ENCODE measurements at regions not wholly inside any gene's neighbourhood (a gene's known extent, or its start where the extent isn't known, plus 50 kb on each side); places are given as distances from the start of the nearest gene placed in this dataset.

DNA sequence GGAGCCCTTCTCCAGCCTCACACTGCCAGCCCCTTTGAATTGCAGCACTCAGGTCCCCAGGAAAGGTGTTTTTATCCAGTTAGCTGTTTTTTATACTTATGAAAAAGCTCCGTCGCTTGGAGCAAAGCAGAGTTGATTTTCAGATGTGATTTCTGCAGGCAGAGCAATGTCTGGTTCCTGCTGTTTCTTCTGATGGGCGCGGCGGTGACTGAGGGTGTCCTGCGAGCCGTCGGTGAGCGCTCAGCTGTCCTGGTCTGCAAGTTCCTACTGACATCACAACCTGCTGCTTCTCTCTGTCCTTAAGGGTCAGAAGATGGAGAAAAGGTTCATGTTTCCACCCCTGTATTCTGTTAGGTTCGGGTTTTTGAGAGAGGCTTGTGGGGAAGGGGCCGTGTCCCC, 109.6 kb upstream of the FAM20C start:
- FAIRE-seq (no peak), DNase-seq (ENCODE audit: low read depth) (no peak)
- peak overlapping the region; percentile 7 for H3K27ac Mint-ChIP-seq (ENCODE audit: unreplicated experiment)
- H3K4me2 ChIP-seq (ENCODE audit: low read length): no peak overlapping the region
- no peaks in the 10 kb centered on the region for H3K9me3 ChIP-seq (ENCODE audit: insufficient read depth, low read depth, low read length)
- no peaks in the 10 kb centered on the region for H3K4me1 Mint-ChIP-seq (ENCODE audit: low read depth, unreplicated experiment)
- H3K4me3 ChIP-seq (ENCODE audit: insufficient read depth, low read depth, low read length): no peak overlapping the region
- H2AFZ ChIP-seq (ENCODE audit: low read depth, low read length): no peak overlapping the region
- H4K20me1 ChIP-seq (ENCODE audit: insufficient read depth, low read length): no peaks in the 10 kb centered on the region
- H3K4me1 ChIP-seq (ENCODE audit: insufficient read depth, low read length): peaks cover 20% of the 10 kb centered on the region
- TF ChIP-seq, protein P1, sequence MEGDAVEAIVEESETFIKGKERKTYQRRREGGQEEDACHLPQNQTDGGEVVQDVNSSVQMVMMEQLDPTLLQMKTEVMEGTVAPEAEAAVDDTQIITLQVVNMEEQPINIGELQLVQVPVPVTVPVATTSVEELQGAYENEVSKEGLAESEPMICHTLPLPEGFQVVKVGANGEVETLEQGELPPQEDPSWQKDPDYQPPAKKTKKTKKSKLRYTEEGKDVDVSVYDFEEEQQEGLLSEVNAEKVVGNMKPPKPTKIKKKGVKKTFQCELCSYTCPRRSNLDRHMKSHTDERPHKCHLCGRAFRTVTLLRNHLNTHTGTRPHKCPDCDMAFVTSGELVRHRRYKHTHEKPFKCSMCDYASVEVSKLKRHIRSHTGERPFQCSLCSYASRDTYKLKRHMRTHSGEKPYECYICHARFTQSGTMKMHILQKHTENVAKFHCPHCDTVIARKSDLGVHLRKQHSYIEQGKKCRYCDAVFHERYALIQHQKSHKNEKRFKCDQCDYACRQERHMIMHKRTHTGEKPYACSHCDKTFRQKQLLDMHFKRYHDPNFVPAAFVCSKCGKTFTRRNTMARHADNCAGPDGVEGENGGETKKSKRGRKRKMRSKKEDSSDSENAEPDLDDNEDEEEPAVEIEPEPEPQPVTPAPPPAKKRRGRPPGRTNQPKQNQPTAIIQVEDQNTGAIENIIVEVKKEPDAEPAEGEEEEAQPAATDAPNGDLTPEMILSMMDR (IDR thresholded peaks at IDR 0.05; ENCODE audit: insufficient read depth, low read depth, low read length): no peak
- no peak for TF ChIP-seq EZH2 (IDR thresholded peaks at IDR 0.05; ENCODE audit: insufficient read depth, low read length)
- H3K9me3 Mint-ChIP-seq (ENCODE audit: unreplicated experiment): no peaks in the 10 kb centered on the region
- H3K79me2 ChIP-seq (ENCODE audit: insufficient read depth, low read length): no peaks in the 10 kb centered on the region
- no peak overlapping the region for H3K9ac ChIP-seq (ENCODE audit: low read length)
- peaks cover 70% of the 10 kb centered on the region for H3K27me3 Mint-ChIP-seq (ENCODE audit: low read depth, unreplicated experiment)
- H3K36me3 ChIP-seq (ENCODE audit: insufficient read depth, low read length): no peaks in the 10 kb centered on the region
- peaks cover 6% of the 10 kb centered on the region for H3K27me3 ChIP-seq (ENCODE audit: insufficient read depth, low read length)
- H3K27ac ChIP-seq (ENCODE audit: low read depth, low read length): no peak overlapping the region
- H3K36me3 Mint-ChIP-seq (ENCODE audit: low read depth, unreplicated experiment): no peaks in the 10 kb centered on the region
- H3K4me3 Mint-ChIP-seq (ENCODE audit: unreplicated experiment): no peak overlapping the region

DNA sequence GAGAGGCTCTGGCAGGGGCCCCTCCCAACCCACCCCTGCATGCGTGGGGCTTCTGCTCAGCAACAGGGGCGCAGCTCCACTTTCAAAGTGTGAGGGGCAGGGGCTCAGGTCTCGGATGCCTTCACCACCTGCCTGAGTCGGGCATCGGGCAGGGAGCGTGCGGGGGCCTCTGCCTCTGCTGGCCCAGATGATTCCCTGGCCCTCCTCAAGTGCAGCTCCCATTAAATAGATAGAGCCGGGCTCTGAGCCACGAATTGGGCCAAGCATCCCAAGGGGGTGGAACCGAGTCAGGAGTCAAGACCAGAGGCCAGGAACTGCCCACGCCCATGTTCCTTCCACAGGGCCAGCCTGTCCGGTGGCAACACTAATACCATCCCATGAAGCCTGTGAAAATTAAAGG, 108.9 kb upstream of the FAM20C start:
- H3K27ac ChIP-seq (ENCODE audit: low read depth, low read length): no peak overlapping the region
- no peak overlapping the region for H3K4me2 ChIP-seq (ENCODE audit: low read length)
- H2AFZ ChIP-seq (ENCODE audit: low read depth, low read length): no peak overlapping the region
- H4K20me1 ChIP-seq (ENCODE audit: insufficient read depth, low read length): no peaks in the 10 kb centered on the region
- Mint-ChIP-seq H3K9me3 (ENCODE audit: unreplicated experiment) (no peaks in the 10 kb centered on the region), H3K36me3 (ENCODE audit: low read depth, unreplicated experiment) (no peaks in the 10 kb centered on the region), H3K27me3 (ENCODE audit: low read depth, unreplicated experiment) (peaks cover 77% of the 10 kb centered on the region), H3K4me1 (ENCODE audit: low read depth, unreplicated experiment) (no peaks in the 10 kb centered on the region), H3K27ac (ENCODE audit: unreplicated experiment) (no peak overlapping the region), H3K4me3 (ENCODE audit: unreplicated experiment) (no peak overlapping the region)
- TF ChIP-seq EZH2 (IDR thresholded peaks at IDR 0.05; ENCODE audit: insufficient read depth, low read length): no peak
- TF ChIP-seq, protein P1 (IDR thresholded peaks at IDR 0.05; ENCODE audit: insufficient read depth, low read depth, low read length): no peak
- H3K9ac ChIP-seq (ENCODE audit: low read length): no peak overlapping the region
- no peak for DNase-seq (ENCODE audit: low read depth)
- peaks cover 6% of the 10 kb centered on the region for H3K27me3 ChIP-seq (ENCODE audit: insufficient read depth, low read length)
- peaks cover 21% of the 10 kb centered on the region for H3K4me1 ChIP-seq (ENCODE audit: insufficient read depth, low read length)
- no peak for FAIRE-seq
- H3K36me3 ChIP-seq (ENCODE audit: insufficient read depth, low read length): no peaks in the 10 kb centered on the region
- no peaks in the 10 kb centered on the region for H3K9me3 ChIP-seq (ENCODE audit: insufficient read depth, low read depth, low read length)
- H3K4me3 ChIP-seq (ENCODE audit: insufficient read depth, low read depth, low read length): no peak overlapping the region
- H3K79me2 ChIP-seq (ENCODE audit: insufficient read depth, low read length): no peaks in the 10 kb centered on the region

DNA sequence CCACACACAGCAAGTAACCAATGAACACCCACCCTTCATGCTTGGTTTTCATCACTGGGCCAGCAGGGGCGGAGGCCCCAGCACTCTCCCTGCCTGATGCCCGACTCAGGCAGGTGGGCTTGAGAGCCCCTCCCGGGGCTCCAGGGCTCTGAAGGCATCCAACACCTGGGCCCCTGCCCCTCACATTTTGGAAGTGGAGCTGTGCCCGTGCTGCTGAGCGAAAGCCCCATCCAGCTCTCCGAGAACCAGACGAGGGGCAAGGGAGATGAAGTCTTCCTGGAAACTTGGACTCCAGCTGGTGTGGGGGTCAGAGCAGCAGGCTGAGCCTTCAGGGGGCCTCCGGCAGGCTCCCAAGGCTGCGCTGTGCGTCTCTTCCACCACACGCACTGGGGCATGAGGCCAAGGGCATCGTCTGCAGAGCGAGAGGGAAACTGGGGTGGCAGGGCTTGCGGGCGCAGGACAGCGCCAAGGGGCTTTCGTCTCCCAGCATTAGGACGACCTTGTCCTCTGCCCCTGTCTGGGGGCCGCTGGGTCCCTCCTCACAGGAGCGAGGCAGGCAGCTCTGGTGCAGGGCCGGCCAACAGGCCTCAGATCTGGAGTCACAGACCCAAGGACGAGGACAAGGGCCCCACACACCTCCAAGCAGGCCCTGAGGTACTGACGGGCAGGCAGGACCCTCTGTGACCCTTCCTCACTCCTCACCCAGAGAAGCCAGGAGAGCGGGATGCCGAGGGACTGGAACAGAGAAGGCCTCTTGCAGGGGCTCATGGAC, 108.3 kb upstream of the FAM20C start:
- Mint-ChIP-seq H3K4me3 (ENCODE audit: unreplicated experiment) (no peak overlapping the region), H3K27ac (ENCODE audit: unreplicated experiment) (no peak overlapping the region), H3K36me3 (ENCODE audit: low read depth, unreplicated experiment) (no peaks in the 10 kb centered on the region), H3K9me3 (ENCODE audit: unreplicated experiment) (no peaks in the 10 kb centered on the region), H3K27me3 (ENCODE audit: low read depth, unreplicated experiment) (peaks cover 77% of the 10 kb centered on the region), H3K4me1 (ENCODE audit: low read depth, unreplicated experiment) (peaks cover 4% of the 10 kb centered on the region)
- H4K20me1 ChIP-seq (ENCODE audit: insufficient read depth, low read length): no peaks in the 10 kb centered on the region
- H3K27ac ChIP-seq (ENCODE audit: low read depth, low read length): no peak overlapping the region
- peaks cover 27% of the 10 kb centered on the region for H3K4me1 ChIP-seq (ENCODE audit: insufficient read depth, low read length)
- H3K36me3 ChIP-seq (ENCODE audit: insufficient read depth, low read length): no peaks in the 10 kb centered on the region
- H2AFZ ChIP-seq (ENCODE audit: low read depth, low read length): no peak overlapping the region
- DNase-seq (ENCODE audit: low read depth) (no peak), FAIRE-seq (no peak)
- no peak overlapping the region for H3K4me3 ChIP-seq (ENCODE audit: insufficient read depth, low read depth, low read length)
- no peak overlapping the region for H3K9ac ChIP-seq (ENCODE audit: low read length)
- H3K79me2 ChIP-seq (ENCODE audit: insufficient read depth, low read length): no peaks in the 10 kb centered on the region
- peaks cover 6% of the 10 kb centered on the region for H3K27me3 ChIP-seq (ENCODE audit: insufficient read depth, low read length)
- no peaks in the 10 kb centered on the region for H3K9me3 ChIP-seq (ENCODE audit: insufficient read depth, low read depth, low read length)
- no peak overlapping the region for H3K4me2 ChIP-seq (ENCODE audit: low read length)
- no peak for TF ChIP-seq EZH2 (IDR thresholded peaks at IDR 0.05; ENCODE audit: insufficient read depth, low read length)
- TF ChIP-seq, protein P1 (IDR thresholded peaks at IDR 0.05; ENCODE audit: insufficient read depth, low read depth, low read length): no peak
